Posterior cingulate gyrus (tissue), 11 donors: ENCODE measurements at regions not wholly inside any gene's neighbourhood (a gene's known extent, or its start where the extent isn't known, plus 50 kb on each side); places are given as distances from the start of the nearest gene placed in this dataset.
"Not testable (repeated sequence)": the region's sequence is repeated elsewhere in the genome, so short reads cannot be mapped to it uniquely, and the experiment has no call there.

Experiments
- DNase-seq, 10 donors: peaks; one replicate each; pipeline versions ENCODE4 v3.0.0 to v3.0.0-alpha.2; 2020 to 2021; ENCODE audit warnings: mixed read lengths in 3 of 10
- intact Hi-C: fragments of 100-400 bp; cut with DNase I; formaldehyde crosslinking; loops from one replicate; pipeline ENCODE4 v1.15.1; 2023

DNA sequence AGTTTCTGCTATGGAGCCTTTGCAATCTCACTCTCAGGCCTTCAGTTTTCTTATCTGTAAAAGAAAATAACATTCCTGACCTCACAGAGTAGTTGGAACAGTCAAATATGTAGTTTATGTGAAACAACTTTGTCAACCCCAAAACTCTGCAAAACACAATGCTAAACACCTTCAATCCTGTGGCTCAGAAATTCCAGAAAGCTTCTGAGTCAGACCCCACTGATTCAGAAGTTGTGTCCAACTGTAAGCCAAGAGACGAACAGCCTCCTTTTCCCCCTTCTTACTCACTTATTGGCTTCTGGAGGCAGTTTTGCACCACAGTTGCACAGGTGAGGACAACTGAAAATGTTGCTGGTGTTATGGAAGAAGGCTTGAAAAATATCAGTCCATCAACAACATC lies 52.9 kb downstream of the TMSB4Y start:
- intact Hi-C loops, result no loop called here
- no peak for DNase-seq

DNA sequence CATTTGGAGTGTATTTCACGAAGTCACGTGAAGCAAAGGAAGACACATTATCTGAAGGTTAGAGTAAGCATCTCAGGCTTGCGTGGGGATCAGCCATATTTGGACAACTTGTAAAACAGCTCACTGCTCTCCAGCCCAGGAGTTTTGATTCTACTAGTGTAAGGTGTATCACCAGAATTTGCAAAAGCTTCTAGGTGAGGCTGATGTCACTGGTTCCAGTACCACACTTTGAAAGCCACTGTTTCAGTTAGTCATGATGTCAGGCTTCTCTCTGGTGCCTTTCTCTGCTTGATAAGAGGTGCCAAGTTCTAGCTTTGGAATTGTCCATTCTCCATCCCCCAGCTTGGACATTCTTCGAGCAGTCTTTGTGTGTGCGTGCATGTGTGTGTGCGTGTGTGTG lies 62.3 kb downstream of the TMSB4Y start:
- intact Hi-C loops, result no loop called here
- DNase-seq, result no peak

DNA sequence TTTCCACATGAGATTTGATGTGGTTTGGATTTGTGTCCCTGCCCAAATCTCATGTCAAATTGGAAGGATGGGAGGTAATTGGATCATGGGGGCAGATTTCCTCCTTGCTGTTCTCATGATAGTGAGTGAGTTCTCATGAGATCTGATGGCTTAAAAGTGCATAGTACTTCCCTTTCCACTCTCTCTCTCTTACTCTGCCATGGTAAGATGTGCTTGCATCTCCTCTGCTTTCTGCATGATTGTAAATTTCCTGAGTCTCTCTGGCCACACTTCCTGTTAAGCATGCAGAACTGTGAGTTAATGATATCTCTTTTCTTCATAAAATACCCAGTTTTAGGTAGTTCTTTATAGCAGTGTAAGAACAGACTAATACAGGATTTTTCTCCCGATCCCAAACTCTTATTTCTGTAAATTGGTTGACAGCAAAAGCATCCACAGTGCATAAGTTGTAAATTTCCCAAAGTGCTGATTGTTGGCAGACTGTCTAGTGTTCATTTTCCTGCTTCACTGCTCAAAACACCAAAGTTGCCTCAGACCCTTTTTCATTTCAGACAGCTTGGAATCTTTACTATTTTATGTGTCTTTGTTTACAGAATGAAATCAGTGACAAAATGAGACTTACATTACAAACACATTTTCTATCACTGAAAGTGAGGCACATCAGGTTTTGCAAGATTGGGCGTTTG lies 86.6 kb downstream of the TMSB4Y start:
- no peak for DNase-seq
- intact Hi-C loops, result no loop called here

DNA sequence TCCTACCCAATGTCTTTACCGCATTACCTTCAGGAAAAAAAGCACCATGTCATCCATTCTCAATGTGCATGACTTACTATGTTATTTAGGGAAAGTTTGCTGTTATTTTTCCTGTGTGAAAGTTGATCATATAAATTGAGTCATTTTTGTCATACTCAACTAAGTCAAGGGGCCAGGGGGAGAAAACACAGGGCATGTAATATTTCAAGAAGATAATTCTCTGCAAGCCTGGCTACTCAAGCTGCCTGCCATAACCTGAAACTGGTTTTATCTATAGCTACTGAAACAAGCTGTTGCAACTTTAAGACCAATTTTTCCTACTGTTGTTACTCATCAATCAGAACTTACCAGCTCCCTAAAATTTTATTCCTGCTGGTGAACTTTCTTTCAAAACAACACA lies 91.4 kb downstream of the TMSB4Y start:
- intact Hi-C loops, result no loop called here

DNA sequence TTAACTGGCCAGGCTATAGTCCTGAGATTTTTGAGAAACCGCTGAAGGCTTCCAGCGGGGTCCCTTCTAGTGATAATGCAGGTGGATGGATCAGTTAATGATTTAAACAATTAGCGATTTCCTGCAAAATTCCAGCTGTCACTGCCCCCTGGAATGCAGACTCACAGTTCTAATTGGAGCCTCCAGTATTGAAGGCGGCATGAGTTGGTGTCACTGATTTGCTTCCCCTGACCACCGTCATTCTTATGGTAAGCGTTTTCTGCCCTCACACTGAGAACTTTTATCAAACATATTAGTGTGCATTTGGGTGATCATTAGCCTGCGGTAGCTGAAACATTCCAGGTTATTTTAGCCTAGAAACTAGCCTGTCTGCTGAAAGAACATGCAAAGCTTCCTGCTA lies 99.1 kb downstream of the TMSB4Y start:
- DNase-seq, result no peak
- intact Hi-C loops, result no loop called here

More for the DNA sequence above, 91.4 kb downstream of the TMSB4Y start:
- DNase-seq, result no peak

DNA sequence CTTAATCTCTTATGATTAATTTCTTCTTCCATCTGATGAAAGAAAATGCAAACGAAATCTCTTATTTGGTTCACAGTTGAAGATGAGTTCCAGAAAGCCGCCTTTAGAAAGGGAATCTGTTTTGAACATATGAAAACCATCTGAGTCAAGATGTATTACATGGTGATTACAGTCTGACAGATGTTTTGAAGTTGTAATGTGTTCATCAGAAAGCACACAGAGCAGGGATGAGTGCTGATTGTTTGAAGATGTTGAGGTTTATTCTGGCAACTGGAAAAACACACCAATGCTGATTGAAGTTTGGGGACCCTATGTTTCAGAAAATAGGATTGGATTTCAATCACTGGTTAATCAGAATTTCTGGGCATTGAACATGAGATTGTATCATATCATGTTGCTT lies 99.7 kb downstream of the TMSB4Y start:
- no peak for DNase-seq
- intact Hi-C loops, result no loop called here

DNA sequence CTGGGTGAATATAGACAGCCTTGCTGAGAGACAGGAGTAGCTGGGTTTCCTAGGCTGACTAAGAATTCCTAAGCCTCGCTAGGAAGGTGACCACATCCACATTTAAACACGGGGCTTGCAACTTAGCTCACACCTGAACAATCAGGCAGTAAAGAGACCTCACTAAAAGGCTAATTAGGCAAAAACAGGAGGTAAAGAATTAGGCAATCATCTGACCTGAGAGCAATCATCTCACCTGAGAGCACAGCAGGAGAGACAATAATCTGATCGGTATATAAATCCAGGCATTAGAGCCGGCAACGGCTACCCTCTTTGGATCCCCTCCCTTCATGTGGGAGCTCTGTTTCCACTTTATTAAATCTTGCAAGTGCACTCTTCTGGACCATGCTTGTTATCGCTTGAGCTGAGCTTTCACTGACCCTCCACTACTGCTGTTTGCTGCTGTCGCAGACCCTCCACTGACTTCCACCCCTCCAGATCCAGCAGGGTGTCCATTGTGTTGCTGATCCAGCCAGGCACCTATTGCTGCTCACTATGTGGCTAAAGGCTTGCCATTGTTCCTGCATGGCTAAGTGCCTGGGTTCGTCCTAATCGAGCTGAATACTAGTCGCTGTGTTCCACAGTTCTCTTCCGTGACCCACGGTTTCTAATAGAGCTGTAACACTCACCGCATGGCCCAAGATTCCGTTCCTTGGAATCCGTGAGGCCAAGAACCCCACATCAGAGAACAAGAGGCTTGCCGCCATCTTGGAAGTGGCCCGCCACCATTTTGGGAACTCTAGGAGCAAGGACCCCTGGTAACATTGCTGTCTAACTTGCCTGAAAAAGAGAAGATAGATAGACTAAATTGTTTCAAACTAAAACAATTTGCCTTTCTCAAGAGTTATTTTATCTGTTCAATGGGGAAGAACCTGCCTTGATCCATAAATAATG lies 100.7 kb downstream of the TMSB4Y start:
- intact Hi-C loops, result no loop called here
- DNase-seq, result peak in 1 of 10 donors; percentile 9

DNA sequence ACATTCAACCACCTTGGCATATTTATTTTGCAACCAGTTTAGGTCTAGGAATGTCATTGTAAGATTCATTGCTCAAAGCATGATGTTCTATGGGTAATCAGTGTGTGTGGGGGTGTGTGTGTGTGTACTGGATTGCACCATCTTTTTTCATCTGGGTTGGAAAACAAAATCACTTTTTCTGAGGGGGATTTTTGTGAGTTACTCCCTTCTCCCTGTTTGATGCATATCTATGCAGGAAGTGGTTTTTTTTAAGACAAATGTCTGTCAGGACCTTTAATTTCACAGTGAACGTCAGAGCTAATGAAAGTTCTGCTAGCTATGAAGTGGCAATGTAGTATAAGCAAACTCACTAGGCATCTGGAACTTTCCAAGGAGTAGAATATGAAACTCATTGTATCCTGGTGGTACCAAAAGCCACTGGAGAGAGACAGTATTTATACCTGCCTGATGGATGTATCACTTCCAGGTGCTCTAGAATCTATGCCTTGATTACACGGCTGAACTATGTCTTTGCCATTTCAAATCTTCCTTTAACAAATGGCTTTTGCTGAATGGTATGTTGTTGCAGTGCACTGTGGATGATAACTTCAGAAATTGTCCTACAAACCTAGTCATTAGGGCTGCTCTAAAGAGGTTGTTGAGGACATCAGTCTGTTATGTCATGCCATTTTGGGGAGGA lies 101.5 kb downstream of the TMSB4Y start:
- no peak for DNase-seq
- intact Hi-C loops, result no loop called here

DNA sequence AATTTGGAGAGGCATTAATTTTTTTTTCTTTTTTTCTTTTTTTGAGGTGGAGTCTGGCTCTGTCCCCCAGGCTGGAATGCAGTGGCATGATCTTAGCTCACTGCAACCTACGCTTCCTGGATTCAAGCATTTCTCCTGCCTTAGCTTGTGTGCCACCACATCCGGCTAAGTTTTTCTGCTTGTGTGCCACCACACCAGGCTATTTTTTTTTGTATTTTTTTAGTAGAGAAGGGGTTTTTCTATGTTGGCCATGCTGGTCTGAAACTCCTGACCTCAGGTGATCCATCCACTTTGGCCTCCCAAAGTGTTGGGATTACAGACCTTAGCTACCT lies 102.0 kb downstream of the TMSB4Y start:
- intact Hi-C loops, result no loop called here
- no peak for DNase-seq

DNA sequence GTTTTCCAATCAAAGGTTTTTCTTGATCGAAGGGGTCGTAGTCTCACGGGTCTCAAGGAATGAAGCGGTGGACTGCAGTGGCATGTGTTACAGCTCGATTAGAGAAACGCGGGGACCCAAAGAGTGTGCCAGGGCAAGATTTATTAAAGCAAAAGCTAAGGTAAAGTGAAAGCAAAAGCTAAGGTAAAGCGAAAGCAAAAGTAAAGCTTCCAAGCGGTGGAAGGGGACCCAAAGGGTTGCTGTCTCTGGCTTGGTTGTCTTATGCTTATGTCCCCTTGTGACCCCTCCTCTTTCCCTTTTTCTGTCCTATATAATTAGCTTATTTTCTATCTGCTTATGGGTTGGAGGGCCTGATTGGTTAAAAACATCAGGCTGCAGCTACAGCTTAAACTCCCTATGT lies 126.4 kb downstream of the TMSB4Y start:
- no peak for DNase-seq
- intact Hi-C loops, result no loop called here

DNA sequence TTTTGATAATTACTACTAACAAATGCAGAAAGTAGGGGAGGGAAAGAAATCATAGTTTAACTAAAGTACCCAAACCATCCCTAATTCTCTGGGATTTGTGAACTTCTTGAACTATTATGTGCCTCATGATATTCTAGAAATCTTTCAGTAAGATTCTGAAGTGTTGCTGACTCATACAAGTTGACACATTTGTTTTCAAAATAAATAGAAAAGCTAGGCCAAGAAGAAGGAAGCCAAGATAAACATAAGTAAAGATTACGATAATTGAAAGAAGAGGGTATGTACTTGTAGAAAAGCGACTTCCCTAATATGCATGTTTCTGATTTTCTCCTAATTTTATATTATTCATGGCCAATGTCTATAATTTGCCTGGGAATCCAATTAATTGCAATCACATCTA lies 140.7 kb downstream of the TMSB4Y start:
- no peak for DNase-seq
- intact Hi-C loops, result no loop called here

DNA sequence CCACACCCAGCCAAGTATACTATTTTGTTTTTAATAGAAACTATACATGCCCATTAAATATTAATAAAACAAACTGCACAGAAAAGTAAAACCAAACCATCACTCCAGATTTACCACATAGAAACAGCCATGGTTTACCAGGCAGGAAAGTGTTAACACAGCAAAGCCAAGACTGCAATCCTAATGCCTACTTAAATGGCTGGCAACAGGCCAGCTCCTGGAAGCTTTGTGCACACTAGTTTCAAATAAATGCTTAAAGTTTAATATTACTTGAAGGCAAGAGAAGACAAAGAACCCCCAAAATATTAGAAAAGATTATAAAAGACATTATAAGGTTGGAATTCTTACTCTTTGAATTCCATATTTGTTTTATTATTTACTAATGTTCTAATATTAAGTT lies 141.0 kb downstream of the VCY start:
- DNase-seq, result no peak

DNA sequence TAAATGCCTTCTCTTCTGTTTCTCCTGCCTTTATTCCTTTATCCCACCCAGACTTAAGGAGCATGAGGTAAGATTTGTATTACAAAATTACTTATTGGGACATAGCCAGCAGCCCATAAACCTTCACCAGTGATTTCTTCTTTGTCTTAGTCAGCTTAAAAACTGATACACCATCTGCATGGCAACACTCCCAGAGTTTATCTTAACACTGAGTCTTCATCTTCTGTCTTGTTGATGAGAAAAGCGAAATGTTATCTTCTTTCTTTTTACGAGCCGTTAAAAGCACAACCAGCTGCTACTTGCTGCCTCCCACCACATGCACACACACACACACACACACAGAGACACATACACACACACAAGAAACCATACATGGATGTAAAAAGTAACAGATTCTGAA lies 116.7 kb downstream of the VCY start:
- no peak for DNase-seq
- intact Hi-C loops, result no loop called here

More for the DNA sequence above, 141.0 kb downstream of the VCY start:
- intact Hi-C loops, result no loop called here

DNA sequence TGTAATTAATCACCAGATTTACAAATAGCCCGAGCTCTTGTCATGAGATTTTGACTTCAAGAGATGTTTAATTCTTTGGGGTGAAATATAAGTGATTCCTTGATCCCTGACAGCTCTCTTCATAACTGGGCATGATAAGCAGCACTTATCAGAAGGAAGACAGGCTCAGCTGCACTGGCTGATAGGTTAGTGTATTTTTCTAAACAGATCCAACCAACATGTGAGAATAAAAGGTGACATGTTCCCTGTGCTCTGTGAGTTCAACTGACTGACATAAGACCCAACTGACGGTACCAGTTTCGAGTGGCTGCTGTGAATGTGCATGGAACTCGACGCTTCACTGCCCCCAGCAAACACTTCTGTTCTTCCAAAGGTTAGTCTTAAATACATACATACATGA lies 114.8 kb downstream of the VCY start:
- intact Hi-C loops, result no loop called here
- DNase-seq, result no peak

DNA sequence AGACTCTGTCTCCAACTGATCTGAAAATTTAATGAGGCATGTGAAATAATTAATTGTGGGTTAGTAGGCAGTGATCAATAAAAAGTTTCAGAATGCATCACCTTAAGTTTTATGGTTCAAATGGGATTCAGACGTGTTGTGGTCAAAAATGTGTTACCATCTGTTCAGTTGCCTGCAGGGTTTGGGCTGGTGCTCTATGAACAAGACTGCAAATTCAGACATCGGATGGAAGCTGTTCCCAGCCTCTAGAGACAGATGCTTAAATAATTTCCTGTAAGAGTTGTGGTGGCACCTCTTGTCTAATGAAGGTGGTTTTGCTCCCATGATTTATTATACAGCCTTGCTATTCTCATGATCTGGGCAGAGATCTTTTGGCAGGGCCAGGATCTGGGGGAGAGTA lies 113.6 kb downstream of the VCY start:
- intact Hi-C loops, result no loop called here
- DNase-seq, result no peak

DNA sequence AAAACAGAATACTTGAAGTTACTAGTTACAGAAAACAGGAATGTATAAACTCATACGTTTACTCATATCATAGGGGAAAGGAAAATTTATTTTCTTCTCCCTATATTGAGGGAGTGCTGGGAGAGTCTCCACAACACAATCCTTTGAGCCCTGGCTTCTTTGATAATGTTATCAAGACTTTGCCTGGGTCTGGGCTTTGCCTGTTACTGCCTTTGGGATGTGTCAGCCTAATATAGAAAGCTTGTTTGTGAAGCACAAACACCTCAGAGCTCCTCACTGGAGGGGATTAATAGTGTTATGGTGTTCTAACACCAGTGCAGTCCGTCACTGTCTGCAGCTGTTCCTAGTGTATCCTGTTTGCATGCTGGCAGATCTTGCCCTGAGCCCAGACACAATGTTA lies 107.8 kb downstream of the VCY start:
- no peak for DNase-seq
- intact Hi-C loops, result no loop called here

DNA sequence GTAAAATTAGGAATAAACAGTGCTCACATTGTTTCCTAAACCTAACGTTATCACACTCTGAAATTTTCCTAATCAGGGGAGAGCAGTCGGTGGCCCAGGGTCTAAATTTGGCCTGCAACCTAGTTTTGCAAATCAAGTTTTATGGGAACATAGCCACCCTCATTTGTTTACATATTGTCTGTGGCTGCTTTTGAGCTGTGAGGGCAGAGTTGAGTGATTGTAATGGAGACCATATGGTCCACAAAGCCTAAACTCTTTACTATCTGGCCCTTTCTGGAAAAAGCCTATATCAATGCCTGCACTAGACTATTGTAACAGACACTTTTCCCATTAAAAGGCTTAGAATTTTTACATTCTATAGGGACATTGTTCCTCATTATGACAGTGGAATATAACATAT lies 105.2 kb downstream of the VCY start:
- intact Hi-C loops, result no loop called here
- DNase-seq, result no peak

DNA sequence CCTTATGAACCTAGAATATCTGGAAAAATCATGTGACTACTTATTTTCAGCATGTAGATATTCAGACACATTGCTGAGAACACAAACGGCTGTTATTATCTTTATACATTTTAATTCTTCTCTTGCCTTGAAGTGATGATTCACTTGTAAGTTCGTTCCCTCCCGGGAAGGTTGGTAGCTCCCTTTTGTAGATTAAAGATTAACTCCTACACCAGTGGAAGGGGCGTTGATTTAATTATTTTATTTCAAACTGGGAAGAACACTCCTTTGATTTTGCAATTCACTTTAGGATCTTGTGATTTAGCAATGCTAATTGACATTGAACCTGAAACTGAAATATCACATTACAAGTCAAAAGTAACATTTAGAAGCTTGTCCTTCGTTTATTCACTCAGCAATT lies 103.4 kb downstream of the VCY start:
- intact Hi-C loops, result no loop called here
- DNase-seq, result no peak

DNA sequence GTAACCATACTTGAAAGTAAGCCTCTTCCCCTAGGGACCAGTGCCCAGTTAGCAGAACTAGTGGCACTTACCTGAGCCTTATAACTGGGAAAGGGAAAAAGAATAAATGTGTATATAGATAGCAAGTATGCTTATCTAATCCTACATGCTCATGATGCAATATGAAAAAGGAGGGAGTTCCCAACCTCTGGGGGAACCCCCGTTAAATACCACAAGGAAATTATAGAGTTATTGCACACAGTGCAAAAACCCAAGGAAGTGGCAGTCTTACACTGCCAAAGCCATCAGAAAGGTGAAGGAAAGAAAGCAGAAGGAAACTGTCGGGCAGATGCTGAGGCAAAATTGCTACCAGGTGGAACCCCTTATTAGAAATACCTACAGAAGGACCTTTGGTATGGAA lies 92.2 kb downstream of the VCY start:
- intact Hi-C loops, DNase-seq: not testable (repeated sequence)

DNA sequence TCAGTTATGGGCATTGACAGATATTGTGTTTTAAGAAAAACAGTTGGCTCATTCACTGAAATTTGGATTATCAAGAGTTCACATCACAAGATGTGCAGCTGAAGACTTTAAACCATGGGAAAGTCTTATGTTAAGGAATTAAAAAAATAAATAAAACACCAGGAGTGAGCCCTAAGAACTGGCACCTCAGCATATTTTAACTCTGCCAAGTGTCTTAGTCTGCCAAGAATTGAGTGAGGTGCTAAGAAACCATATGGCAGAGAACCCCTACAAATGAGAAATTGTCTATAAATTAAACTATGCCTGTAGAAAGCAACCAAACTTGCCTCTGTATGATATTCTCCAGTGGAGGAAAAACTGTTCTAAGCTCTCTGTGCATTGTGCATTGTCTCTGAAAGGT lies 78.5 kb downstream of the VCY start:
- DNase-seq, result no peak
- intact Hi-C loops, result no loop called here

DNA sequence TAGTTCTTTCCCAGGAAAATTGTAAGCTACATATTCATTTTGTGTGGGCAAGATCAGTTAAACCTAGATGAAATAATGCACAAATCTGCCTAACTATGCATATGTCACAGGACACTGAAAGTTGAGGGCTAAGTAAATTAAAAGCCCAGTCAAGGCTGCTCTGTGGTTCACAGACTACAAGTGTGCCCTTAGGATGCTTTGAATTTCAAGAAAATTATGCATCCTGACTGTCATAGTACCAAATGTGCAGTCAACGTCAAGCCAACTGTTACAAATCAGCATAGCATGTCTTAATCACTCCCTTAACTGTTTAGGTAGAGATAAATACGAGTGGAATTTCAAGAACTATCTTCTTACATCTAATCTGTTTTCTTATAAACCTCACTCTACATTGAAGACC lies 55.8 kb downstream of the VCY start:
- DNase-seq, intact Hi-C loops: not testable (repeated sequence)
